Astrocyte of the hippocampus (primary cell): ENCODE measurements at regions not wholly inside any gene's neighbourhood (a gene's known extent, or its start where the extent isn't known, plus 50 kb on each side); places are given as distances from the start of the nearest gene placed in this dataset.
A peak's percentile ranks its signal among the peaks of the same experiment; 100 is the strongest.

ENCODE experiments used
- DNase-seq: peaks from one replicate; pipeline ENCODE4 v3.0.0; 2011; ENCODE audit warnings: low read depth, low spot score

DNA sequence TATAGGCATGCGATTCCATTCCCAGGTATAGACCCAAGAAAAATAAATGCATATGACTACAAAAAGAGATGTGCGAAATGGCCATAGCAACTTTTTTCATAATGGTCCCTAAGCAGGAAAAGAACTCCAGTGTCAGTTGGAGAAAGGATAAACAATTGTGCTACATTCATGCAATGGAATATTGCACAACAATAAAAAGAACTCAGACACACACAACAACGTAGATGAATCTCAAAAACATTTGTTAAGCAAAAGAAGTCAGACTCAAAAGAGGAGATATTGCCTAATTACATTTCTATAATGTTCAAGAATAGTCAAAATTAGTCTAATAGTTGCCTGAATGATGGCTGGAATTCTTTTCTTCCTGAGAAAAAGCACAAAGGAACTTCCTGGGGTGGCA, 141.1 kb upstream of the GLI3 start:
- no peak for DNase-seq

DNA sequence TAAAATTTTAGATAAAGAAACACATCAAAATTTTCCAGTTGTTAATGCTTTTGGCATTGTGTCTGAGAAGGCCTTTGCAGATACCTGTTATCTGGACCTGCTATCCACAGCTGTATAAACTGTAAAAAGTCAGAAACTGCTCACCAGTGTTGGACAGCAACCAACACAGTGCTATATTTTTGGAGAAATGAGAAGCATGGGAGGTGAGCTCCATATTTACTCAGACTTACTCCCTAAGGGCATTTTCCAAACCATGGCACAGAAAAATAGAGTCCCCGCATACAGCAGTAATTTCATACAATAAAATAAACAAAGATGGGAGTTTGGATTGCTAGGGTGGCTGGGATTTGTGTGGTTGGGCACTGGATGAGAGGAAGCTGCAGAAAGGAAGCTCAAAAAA, 136.3 kb upstream of the GLI3 start:
- DNase-seq: no peak

GRCh38 chr7:42372479-42372878, 135.5 kb upstream of the GLI3 start:
- peak; percentile 10 for DNase-seq

DNA sequence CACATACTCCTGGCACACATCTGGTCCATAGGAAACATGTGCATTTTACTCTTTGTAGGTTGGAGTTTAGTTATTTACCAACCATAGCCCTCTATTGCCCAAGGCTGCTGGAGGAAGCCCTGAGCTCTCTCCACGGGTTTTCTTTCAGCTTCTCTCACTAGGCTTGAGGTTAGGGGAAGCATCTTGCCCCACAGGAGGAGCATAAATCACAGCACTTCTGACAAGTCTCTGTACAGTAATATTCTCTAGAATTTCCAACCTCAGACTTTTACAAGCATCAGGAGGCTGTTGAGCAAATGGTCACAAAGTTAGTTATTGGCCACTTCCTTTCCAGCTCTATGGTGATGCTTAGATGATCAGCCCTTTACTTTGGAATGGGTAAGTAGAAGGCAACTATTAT, 122.9 kb upstream of the GLI3 start:
- no peak for DNase-seq

- peak; percentile 17 for DNase-seq
Measured at GRCh38 chr7:42351316-42351935, 114.4 kb upstream of the GLI3 start.

GRCh38 chr7:42350801-42351200, 113.8 kb upstream of the GLI3 start:
- DNase-seq: peak; percentile 38

GRCh38 chr7:42348631-42349030, 111.6 kb upstream of the GLI3 start:
- no peak for DNase-seq

GRCh38 chr7:42348071-42348470, 111.1 kb upstream of the GLI3 start:
- DNase-seq: no peak

GRCh38 chr7:42347616-42348015, 110.6 kb upstream of the GLI3 start:
- DNase-seq: no peak

DNA sequence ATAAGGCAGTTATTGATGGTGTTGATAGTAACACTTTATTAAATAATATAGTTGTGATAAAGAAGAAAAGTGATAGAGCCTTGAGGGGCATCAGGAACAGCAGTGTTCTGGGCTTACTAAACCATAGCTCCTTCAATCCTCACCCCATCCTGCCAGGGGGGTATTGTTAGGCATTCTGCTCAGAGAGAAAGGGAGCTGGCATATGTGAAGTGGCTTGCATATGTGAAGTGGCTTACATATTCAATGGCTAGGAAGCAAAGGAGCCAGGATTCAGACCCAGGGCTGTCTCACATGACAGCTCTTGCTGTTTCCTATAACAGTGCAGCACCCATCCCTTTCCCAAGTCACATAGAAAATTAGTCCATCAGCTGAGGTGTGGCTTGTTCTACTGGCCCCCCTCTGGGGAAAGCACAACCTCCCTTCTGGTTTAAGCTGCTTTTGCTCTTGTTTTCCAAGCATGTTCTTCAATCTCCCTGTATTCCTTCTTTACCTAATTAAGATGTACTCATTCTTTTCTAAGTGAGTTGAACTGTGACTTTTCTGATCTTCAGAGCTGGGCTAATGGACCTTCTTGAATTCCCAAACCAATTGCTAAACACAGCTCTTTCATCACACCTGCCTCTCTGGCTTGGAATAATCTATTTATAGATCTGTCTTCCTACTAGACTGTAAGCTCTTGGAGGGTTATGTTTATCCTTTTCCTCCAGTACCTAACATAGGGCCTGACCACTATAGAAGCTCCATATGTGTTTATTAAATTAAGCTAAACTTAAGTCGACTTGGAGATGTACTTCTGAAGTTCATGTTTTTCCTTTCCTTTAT, 108.7 kb upstream of the GLI3 start:
- no peak for DNase-seq

GRCh38 chr7:42344198-42344755, 107.3 kb upstream of the GLI3 start:
- DNase-seq: no peak

- DNase-seq: no peak
Measured at GRCh38 chr7:42342381-42342780, 105.4 kb upstream of the GLI3 start.

- no peak for DNase-seq
Measured at GRCh38 chr7:42340436-42340835, 103.4 kb upstream of the GLI3 start.

GRCh38 chr7:42338916-42339540, 102.0 kb upstream of the GLI3 start:
- no peak for DNase-seq

- peak; percentile 42 for DNase-seq
Measured at GRCh38 chr7:42338231-42338915, 101.4 kb upstream of the GLI3 start.

DNA sequence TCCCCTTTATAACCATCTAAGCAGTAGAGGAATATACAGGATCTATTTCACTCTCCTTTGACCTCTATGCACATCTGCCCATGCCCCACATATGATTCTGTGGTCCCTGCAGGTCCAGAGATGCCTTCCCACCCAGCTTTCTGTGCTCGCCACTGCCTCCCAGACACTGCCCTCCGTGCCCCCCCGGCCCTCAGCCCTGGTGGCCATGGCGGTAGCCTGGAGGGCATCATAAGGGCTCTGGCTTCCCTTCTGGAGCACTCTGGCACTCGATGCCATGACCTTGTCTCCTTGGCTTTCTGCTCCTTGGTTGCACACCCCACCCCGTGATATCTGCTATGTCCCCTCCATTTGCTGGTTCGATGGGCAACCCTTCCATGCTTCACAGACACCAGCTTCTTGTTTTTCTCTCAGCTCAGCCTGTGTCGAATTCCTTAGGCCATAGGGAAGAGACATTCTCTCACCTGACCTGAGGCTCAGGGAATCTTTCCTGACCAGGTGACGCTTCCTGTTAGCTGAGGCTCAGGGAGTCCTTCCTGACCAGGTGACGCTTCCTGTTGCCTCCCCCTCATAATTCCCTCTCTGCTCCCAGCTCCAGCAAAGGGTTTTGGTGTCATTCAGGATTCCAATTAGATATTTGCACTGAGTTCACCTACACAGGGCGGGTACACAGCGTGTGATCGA, 100.4 kb upstream of the GLI3 start:
- DNase-seq: no peak

DNA sequence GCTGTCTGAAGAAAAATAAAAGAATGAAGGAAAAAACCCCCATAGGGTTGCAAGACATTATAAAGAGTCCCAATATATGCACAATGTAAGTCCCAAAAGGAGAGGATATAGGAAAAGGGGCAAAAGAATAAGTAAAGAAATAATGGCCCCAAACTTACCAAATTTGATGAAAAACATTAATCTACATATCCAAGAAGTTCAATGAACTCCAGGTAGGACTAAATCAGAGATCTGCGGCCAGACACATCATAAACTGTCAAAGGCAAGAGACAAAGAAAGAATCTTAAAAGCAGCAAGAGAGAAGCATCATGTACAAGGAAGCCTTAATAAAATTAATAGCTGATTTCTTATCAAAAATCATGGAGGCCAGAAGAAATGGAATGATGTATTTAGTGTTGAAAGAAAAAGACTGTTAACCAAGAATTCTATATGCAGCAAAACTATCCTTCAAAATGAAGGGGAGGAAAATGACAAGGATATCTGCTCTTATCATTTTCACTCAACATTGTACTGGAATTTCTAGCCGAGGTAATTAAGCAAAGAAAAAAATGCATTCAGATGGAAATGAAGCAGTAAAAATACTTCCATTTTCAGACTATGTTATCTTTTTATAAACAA, 95.7 kb upstream of the GLI3 start:
- no peak for DNase-seq

GRCh38 chr7:42319631-42320030, 82.6 kb upstream of the GLI3 start:
- no peak for DNase-seq

DNA sequence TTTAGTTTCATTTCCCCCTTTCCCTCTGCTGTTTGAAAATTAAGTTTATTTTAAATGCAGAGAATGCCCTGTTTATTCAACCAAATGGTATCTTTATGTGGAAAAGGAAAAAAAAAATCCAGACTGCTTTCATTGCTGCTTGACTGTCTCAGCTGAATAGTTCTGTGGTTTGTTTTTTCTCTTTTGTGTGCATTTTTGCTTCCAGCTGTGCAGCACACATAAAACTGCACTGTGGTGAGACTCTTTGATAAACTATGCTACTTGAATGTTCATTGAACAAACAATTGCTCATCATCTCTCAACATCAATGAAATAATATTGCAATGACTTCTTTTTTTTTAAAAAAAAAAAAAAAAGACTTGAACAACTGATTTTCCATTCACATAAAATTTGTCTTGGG, 78.6 kb upstream of the GLI3 start:
- peak; percentile 72 for DNase-seq

DNA sequence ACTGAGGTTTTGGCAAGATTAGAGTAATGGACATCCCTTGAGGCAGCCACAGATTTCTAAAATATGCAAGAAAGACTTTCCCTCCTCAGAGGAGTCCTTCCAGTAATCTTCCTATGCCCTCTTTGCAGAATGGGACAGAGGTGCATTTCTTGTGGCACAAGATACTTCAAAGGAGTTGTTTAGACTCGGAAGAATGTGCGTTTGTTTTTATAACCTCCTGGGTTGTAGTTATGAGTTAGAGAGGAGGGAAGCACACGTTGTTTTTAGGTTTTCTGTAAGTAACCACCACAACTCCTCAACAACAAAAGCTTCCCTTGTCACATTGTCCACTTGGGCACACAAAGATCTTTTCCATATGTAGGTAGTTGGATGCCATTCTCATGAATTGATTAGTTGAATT, 78.1 kb upstream of the GLI3 start:
- peak; percentile 64 for DNase-seq

- peak; percentile 48 for DNase-seq
Measured at GRCh38 chr7:42314696-42315095, 77.7 kb upstream of the GLI3 start.
